ENCODE measurements at regions not wholly inside any gene's neighbourhood (a gene's known extent, or its start where the extent isn't known, plus 50 kb on each side); places are given as distances from the start of the nearest gene placed in this dataset.

GRCh38 chr12:91959220-91959619 is 186.4 kb downstream of the BTG1 start:
- FAIRE-seq: no peak

GRCh38 chr12:91958816-91959215 is 186.8 kb downstream of the BTG1 start:
- no peak for FAIRE-seq

GRCh38 chr12:91954747-91955146 is 190.9 kb downstream of the BTG1 start:
- no peak for FAIRE-seq

- no peak for FAIRE-seq
These were observed 191.3 kb downstream of the BTG1 start for GRCh38 chr12:91954326-91954725.

- FAIRE-seq: no peak
These were observed 192.7 kb downstream of the BTG1 start for GRCh38 chr12:91952916-91953315.

GRCh38 chr12:91951571-91951970 is 194.1 kb downstream of the BTG1 start:
- FAIRE-seq: no peak

- FAIRE-seq: no peak
These were observed 197.1 kb downstream of the BTG1 start for GRCh38 chr12:91948504-91948903.

- FAIRE-seq: no peak
These were observed 198.2 kb downstream of the BTG1 start for GRCh38 chr12:91947459-91947858.

- FAIRE-seq: no peak
These were observed 201.0 kb downstream of the BTG1 start for GRCh38 chr12:91944637-91945036.

- no peak for FAIRE-seq
These were observed 204.6 kb downstream of the BTG1 start for GRCh38 chr12:91940826-91941570.

- no peak for FAIRE-seq
These were observed 205.3 kb downstream of the BTG1 start for GRCh38 chr12:91940322-91940721.

- FAIRE-seq: no peak
These were observed 207.9 kb downstream of the BTG1 start for GRCh38 chr12:91937706-91938105.

GRCh38 chr12:91937009-91937408 is 208.6 kb downstream of the BTG1 start:
- no peak for FAIRE-seq

GRCh38 chr12:91935296-91935695 is 210.3 kb downstream of the BTG1 start:
- FAIRE-seq: no peak

- no peak for FAIRE-seq
These were observed 214.5 kb downstream of the BTG1 start for GRCh38 chr12:91931111-91931510.

- FAIRE-seq: no peak
These were observed 217.1 kb downstream of the BTG1 start for GRCh38 chr12:91928501-91928900.

- no peak for FAIRE-seq
These were observed 218.8 kb downstream of the BTG1 start for GRCh38 chr12:91926848-91927247.

GRCh38 chr12:91924827-91925226 is 220.8 kb downstream of the BTG1 start:
- FAIRE-seq: no peak

GRCh38 chr12:91923864-91924263 is 221.8 kb downstream of the BTG1 start:
- FAIRE-seq: no peak

- FAIRE-seq: no peak
These were observed 223.0 kb downstream of the BTG1 start for GRCh38 chr12:91922674-91923073.

GRCh38 chr12:91922139-91922538 is 223.5 kb downstream of the BTG1 start:
- FAIRE-seq: no peak

GRCh38 chr12:91921555-91921954 is 224.1 kb downstream of the BTG1 start:
- FAIRE-seq: no peak

- no peak for FAIRE-seq
These were observed 224.9 kb downstream of the BTG1 start for GRCh38 chr12:91920741-91921140.

- FAIRE-seq: no peak
These were observed 225.4 kb downstream of the BTG1 start for GRCh38 chr12:91920276-91920675.

GRCh38 chr12:91918431-91918830 is 227.2 kb downstream of the BTG1 start:
- no peak for FAIRE-seq
